COLO668 (cell line): ENCODE measurements at regions not wholly inside any gene's neighbourhood (a gene's known extent, or its start where the extent isn't known, plus 50 kb on each side); places are given as distances from the start of the nearest gene placed in this dataset.
"Not testable (repeated sequence)": the region's sequence is repeated elsewhere in the genome, so short reads cannot be mapped to it uniquely, and the experiment has no call there.

ENCODE experiments used
- DNase-seq: peaks from one replicate; lab custom pipeline; 2025; ENCODE audit not compliant: unreplicated experiment; lab: John Stamatoyannopoulos, UW

DNA sequence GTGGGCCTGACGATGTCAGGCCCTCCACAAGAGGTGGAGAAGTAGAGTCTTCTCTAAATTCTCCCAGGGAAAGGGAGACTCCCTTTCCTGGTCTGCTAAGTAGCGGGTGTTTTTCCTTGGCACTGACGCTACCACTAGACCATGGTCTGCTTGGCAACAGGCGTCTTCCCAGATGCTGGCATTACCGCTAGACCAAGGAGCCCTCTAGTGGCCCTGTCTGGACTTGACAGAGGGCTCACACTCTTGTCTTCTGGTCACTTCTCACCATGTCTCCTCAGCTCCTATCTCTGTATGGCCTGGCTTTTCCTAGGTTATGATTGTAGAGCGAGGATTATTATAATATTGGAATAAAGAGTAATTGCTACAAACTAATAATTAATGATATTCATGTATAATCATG lies 51.1 kb upstream of the RASSF6 start:
- DNase-seq, result not testable (repeated sequence)

DNA sequence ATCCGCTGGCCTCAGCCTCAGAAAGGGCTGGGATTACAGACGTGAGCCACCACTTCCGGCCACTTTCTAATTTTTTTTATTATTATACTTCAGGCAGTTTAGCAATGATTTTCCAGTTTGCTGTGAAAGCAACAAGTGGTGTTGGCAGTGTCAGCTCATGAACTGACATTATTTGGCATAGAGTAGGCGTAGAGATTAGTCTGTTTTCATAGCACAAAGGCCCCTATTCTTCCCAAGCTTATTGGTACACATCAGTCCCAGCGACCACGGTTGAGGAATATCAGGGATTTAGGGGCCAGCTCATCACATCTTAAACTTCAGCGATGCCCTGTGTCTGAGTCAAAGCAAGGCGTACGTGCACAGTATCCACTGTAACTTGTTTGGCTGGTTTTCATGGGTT lies 53.0 kb upstream of the RASSF6 start:
- DNase-seq, result no peak

DNA sequence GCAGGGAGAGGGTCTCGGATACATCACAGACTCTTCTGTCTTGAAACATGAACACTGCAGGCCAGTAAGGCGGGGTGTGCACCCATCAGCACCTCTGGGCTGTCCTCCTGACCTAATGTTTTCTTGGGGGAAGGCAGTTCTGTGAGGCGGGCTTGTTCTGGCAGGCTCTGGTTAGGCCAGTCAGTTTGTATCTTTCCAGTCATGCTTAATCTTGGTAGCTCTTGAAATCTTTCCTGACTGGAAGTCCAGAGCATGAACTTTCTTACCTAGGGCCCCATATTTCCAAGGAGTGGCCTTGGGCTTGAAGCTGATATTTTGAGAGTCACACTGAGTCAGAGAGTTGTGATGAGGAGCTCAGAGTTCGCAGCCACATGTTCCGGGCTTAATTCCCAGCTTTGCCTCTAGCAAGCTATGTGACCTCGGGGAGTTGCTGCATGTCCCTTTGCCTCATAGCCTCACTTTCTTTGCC lies 54.2 kb upstream of the RASSF6 start:
- DNase-seq, result no peak

- DNase-seq, result no peak
These were observed 55.4 kb upstream of the RASSF6 start for GRCh38 chr4:73675623-73676022.

DNA sequence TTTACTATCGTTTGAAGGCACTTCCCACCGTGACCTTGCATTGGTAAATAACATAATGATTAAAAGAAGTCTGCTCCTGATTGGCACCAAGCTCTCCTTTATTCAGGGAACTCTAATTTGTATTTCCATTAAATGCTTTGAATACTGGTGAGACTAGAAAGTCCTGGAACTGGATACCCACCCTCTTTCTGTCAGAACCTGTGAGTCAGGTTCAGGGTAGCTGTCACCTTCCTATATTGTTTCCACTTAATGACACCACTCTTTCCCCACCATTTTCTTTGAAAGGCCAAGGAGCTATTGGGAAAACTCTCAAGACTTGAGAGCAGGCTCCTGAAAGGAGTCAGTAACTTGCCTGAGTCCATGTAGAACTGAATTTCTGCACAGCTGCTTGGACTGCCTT lies 55.9 kb upstream of the RASSF6 start:
- DNase-seq, result no peak

- peak; percentile 68 for DNase-seq
These were observed 56.7 kb upstream of the RASSF6 start for GRCh38 chr4:73676861-73677323.

GRCh38 chr4:73679836-73680235 lies 59.6 kb upstream of the RASSF6 start:
- no peak for DNase-seq

DNA sequence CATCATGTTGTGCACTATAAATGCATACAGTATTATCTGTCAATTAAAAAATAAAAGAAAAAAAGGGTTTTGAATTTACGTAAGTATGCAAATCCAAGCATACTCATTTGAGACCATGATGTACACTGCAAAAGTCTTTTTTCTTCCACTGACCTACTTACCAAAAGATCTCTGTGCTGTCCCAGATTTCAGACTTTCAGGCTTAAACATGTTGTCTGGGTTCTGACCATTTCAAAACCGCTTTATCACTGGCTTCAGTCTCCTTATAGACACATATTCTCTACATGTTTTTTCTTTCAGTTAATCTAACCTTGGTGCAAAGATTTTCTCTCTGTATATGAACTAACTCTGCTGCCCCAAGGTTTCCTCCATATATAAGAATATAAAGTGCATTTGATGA lies 58.6 kb upstream of the CXCL8 start:
- no peak for DNase-seq

- no peak for DNase-seq
These were observed 57.9 kb upstream of the CXCL8 start for GRCh38 chr4:73682508-73682907.

DNA sequence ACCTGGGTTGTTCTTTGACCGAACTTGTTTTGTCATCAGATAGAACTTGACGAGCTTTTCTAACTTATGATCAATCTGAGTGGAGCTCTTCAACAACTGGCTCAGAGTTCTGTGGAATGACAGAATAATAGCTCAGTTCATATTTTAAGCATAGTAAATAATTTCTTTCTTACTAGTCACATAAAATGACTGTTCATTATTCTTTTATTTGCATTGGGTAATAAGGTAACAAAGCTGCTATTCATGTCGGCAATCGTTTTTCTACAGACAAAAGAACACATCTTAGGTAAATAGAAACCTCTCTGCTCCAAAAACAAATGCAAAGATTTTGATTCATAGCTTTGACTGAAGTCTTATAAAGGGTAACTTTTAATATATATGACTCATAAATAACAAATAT lies 57.3 kb upstream of the CXCL8 start:
- DNase-seq, result no peak

DNA sequence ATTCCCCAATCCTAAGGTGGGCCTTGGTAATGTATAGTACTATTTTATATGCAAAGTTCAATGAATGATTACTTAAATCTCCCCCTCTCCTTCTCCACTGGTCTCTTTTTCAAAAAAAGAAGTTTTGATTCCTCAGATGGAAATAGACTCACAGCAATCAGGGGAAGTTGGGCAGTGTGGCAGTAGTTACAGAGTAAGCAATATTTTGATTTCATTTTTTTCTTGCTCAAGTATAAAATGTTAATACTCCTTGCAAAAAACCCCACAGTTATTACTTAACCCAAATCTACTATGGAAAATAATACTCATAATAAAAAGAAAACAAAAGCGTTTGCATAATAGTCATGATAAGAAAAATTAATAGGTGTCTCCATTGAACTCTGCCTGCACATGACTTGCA lies 56.9 kb upstream of the CXCL8 start:
- DNase-seq, result no peak

DNA sequence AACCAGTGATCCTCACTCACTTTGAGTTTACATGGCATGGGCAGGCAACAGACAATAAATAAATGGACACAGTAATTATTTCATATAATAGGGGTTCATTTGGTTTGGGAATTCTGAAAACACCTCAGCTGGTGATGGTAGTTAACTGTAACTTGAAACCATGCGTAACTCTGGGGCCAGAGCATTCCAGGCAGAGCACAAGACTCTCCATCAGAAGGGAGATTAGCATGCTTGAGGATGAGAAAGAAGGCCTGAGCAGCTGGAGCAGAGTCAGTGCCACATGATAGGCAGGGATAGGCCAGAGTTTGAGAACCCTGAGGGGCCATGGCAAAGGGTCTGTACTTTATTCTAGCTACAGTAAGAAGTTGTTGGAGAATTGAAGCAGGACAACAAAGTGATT lies 56.3 kb upstream of the CXCL8 start:
- no peak for DNase-seq

DNA sequence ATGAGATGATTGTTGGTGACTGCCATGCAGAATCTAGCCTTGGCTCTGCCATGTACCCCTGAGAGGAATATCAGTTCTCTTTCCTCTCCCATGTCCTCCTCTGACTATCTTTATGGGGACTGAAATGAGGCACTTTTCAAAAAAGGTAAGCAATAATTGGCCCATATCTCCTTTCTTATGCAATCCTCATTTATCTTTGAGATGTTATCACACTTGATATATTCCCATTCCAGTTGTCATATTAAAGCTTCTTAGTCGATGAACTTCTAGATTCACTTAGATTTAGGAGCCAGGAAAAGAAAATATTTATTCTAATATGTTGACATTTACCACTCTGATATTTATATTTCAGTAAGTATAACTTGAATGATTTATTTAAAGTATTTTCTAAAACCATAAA lies 55.3 kb upstream of the CXCL8 start:
- DNase-seq, result no peak

DNA sequence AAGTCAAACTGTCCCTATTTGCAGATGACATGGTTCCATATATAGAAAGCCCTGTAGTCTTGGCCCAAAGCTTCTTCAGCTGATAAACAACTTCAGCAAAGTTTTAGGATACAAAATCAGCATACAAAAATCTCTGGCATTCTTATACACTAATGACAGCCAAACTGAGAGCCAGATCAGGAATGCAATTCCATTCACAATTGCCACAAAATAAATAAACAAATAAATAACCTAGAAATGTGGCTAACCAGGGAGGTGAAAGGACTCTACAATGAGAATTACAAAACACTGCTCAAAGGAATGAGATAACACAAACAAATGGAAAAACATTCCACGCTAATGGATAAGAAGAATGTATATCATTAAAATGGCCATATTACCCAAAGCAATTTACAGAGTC lies 52.9 kb upstream of the CXCL8 start:
- no peak for DNase-seq

GRCh38 chr4:73690051-73690738 lies 50.2 kb upstream of the CXCL8 start:
- no peak for DNase-seq
